Transverse colon (tissue), 4 donors: ENCODE measurements at regions not wholly inside any gene's neighbourhood (a gene's known extent, or its start where the extent isn't known, plus 50 kb on each side); places are given as distances from the start of the nearest gene placed in this dataset.

Source experiments
- EP300 ChIP-seq: sonication (generic); formaldehyde crosslinking; IDR thresholded peaks from one replicate; pipeline ENCODE4 v1.6.1; 2017; ENCODE audit warnings: antibody characterized with exemption, low read depth
- POLR2A ChIP-seq: fragments of 450-650 bp; IDR thresholded peaks from one replicate; pipeline ENCODE4 v1.6.1; 2016; ENCODE audit warnings: antibody characterized with exemption, mild to moderate bottlenecking, moderate library complexity
- POLR2AphosphoS5 ChIP-seq, 3 donors: sonication (generic); formaldehyde crosslinking; IDR thresholded peaks; one replicate each; pipeline ENCODE4 v1.6.1; 2016; ENCODE audit warnings: antibody characterized with exemption in 3 of 3
- TF ChIP-seq, protein P1 (sequence below), 5 experiments: fragments of 200-600 bp in 3 of 5; fragments of 450-650 bp in 2 of 5; sonication (generic) in 3 of 5; IDR thresholded peaks; 1 replicate in 2 of 5; 2 replicates in 3 of 5; pipeline ENCODE4 v1.5.1; 2016 to 2017; ENCODE audit warnings: antibody characterized with exemption in 5 of 5, inconsistent platforms in 3 of 5, mild to moderate bottlenecking in 2 of 5, moderate library complexity in 1 of 5

GRCh38 chr17:14004927-14005620 is 64.2 kb upstream of the COX10 start:
- no peak for TF ChIP-seq EP300
- TF ChIP-seq, protein P1, sequence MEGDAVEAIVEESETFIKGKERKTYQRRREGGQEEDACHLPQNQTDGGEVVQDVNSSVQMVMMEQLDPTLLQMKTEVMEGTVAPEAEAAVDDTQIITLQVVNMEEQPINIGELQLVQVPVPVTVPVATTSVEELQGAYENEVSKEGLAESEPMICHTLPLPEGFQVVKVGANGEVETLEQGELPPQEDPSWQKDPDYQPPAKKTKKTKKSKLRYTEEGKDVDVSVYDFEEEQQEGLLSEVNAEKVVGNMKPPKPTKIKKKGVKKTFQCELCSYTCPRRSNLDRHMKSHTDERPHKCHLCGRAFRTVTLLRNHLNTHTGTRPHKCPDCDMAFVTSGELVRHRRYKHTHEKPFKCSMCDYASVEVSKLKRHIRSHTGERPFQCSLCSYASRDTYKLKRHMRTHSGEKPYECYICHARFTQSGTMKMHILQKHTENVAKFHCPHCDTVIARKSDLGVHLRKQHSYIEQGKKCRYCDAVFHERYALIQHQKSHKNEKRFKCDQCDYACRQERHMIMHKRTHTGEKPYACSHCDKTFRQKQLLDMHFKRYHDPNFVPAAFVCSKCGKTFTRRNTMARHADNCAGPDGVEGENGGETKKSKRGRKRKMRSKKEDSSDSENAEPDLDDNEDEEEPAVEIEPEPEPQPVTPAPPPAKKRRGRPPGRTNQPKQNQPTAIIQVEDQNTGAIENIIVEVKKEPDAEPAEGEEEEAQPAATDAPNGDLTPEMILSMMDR (IDR thresholded peaks at IDR 0.05) = no peak
- no peak for TF ChIP-seq POLR2A
- no peak for TF ChIP-seq POLR2AphosphoS5 (IDR thresholded peaks at IDR 0.05)
